HG02623 (cell line): ENCODE measurements at regions not wholly inside any gene's neighbourhood (a gene's known extent, or its start where the extent isn't known, plus 50 kb on each side); places are given as distances from the start of the nearest gene placed in this dataset.

ENCODE experiments used
- ATAC-seq: cut with Tn5 transposase; IDR thresholded peaks from one replicate; pipeline ENCODE4 v1.9.1; 2021; ENCODE audit warnings: moderate library complexity; ENCODE audit not compliant: unreplicated experiment

DNA sequence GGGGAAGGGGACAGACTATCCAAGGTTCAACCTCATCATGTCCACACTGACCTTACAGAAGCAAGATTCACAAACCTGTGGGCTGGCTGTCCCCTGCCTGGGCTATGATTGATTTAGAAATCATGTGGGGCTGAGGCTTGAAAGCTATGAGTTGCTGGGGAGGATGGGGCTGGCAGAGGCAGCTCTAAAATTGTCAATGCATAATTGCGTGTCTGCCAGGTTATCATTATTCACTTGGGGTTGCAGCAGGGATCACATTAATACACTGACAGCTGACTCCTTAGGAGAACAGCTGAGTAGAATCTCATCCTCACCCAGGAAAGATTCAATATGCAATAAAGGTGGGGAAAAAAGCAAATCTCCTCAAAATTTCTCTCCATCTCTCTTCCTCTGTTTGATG is 866.3 kb downstream of the CCSER2 start:
- no peak for ATAC-seq

DNA sequence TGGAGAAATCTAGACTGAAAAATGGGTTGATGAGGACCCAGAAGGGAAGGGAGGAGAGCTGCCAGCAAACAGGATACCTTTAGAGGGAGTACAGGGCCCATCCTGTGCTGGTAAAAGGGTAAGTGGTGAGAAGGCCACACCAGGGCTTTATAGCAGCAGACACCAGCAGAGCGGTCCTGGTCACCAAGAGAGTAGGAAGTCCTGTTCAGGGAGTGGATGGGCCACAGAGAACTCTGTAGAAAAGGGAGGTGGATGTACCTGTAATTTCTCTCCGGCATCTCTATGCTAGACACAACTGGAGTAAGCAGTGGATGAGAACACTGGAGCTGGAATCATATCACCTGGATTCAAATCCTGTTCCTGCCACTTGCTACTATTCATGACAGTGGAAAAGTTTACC is 867.2 kb downstream of the CCSER2 start:
- no peak for ATAC-seq

DNA sequence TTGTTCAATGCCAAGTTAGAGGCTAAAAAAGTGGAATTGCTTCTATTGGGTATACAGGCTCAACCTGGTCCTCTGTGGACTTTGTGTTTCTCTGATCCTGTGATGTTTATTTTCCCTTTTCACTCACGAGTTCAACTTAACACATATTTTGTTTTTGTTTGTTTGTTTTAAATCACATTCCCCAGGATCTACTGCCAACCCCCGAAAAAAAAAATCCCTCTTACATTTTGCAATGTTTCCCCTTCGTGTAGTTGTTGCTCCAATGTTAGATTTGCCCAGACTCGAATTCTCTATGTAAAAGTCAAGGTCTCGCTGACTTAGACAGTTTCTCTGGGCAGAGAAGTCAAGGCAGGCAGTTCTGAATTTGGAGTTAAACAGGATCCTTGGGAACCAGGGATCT is 876.4 kb downstream of the CCSER2 start:
- no peak for ATAC-seq

DNA sequence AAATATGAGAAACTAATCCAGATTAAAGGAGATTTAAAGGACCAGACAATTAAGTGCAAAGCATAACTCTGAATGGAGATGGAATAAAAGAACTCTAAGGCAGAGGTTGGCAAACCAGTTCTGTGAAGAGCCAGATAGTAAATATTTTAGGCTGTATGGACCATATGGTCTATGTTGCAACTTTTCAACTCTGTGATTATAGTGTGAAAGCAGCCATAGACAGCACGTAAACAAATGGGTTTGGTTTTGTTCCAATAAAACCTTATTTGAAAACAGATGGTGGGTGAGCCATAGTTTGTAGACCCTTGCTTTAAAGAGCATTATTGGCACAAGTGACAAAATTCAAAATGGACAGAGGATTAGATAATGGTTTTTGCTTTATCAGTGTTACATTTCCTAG is 884.1 kb downstream of the CCSER2 start:
- no peak for ATAC-seq

DNA sequence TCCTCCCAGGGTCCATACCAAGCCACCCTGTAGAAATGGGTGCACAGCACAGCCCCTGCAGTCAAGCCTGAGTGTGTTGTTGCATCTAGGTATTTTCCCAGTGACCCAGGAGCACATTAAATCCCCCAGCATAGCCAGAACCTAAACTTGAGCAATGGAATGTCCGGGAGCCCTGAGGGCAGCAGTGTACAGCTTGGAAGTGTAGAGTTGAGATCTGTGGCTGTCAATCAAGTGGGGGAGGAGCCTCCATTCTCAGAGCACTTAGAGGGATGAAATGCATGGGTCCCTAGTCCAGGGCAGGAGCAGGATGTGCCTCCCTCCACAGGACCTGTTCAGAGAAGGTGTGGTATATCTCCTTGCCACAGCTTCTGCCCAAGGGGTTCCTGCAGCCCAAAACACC is 885.1 kb downstream of the CCSER2 start:
- no peak for ATAC-seq

DNA sequence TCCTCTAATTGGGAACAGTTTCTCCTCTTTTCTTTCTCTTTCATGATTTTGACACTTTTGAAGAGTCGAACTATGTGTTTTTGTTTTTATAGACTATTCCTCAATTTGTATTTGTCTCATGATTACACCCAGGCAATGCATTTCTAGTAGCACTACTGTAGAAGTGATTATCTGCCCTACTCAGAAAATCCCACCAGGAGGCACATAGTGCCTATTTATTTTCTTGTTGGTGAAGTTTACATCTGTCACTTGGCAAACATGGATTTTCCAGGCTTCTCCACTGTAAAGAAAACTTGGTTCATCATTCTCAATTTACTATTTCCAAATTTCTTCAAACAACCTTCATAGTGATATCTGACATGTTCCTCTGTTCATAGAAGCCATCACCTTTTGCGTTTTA is 893.9 kb downstream of the CCSER2 start:
- no peak for ATAC-seq

DNA sequence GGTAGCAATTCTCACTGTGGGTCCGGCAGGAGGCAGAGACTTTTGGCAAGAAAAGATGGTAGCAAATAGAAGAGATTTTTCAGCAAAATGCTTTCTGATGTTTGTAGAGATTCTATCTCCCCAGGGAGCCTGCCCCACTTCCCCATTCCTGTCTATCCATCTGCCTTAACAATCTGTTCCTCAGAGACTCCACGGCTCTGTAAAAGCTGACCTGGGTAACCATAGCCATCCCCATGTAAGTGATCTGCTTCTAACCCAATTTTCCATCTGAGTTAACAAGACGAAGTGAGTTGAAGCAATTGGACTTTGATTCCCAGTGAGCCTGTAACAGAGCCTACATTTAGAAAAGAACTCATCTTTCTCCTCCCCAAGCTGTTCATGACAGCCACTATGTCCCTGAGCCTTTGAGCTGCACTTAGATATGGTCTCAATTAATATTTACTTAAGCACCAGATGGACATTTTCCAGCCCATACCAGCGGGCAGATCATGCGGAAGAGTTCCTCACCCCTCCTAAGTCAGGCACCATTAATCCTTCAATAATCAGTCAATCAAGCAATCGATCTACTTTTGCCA is 896.1 kb downstream of the CCSER2 start:
- no peak for ATAC-seq

DNA sequence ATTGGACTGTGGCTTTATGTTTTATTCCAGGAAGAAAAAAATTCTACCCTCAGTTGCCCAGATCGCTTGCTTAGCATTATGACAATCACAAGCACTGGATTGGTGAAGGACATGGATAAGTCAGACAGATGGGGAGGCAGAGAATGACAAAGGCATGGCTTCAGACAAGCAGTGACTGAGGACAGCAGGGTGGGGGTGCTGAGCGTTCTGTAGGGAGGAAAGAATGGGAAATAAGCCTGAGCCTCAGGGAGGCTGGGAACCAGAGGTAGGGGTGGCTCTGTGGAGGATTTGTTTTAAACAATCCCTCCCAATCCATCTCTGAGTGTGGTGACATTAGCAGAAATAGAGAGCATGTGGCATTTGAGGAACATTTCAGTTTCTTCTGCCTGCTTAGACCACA is 896.9 kb downstream of the CCSER2 start:
- no peak for ATAC-seq

DNA sequence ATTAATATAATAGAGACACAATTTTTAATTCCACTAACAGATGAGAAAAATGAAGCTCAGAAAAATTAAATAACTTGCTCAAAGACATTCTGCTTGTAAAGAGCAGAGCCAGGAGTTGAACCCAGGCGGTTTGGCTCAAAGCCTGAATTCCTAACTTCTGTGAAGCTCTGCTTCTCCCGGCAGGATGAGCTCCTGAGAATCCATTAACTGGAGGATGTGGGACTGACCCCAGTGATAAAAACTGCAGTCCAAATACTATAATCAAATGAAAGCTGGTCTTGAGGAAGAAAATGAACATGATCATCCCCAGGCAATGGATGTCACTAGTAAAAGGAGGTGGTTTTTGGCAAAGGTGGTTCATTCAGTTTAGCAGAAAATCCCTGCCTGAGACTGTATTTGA is 898.2 kb downstream of the CCSER2 start:
- no peak for ATAC-seq

DNA sequence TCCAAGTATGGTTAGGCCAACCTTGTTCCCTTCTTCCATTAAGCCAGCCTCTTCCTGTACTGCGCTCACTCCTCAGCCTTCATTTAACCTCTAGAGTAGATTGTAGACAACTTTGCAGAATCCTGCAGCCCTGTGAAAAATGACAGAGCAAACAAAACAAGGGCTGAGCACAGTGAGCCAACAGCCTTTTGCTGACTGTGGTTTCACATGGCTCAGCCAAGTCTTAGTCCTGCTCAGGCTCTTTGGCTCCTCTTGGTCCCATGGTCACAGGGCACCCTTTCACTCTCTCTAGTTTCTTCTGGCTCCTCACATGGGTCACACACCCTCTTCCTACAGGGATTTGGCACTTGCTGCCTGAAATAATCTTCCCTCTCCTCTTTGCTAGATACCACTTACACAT is 900.3 kb downstream of the CCSER2 start:
- no peak for ATAC-seq

DNA sequence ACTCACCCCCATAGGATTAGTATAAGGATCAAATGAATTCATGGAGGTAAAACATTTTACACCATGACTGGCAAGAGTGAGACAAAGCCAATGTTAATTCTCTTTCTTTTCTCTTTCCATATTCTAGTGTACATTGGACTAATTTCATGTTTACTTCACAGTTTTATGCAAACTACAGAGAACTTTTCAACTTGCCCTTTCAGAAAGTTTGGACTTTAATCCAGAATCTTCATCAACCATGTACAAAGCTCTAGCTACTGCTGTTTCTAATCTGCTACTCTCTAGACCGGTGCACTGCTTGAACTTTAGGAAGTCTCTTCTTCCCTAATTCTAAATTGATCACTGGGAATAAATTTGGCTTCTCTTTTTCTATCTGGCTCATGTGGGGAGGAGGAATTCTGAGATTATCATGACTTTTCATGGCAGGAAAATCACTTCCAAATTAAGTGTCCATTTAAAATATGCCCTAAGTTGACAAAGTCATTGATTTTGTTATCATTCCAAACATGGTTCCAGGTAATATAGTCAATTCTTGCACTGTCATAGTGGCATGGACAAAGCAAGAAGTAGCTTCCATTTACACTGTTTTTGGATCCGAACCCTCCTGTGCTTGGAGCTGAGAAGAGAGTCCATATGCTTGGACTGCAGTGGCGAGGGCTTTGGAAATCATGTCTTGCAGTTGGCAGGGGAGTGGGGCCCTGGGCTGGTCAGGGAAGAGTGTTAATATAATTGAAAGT is 903.3 kb downstream of the CCSER2 start:
- no peak for ATAC-seq

DNA sequence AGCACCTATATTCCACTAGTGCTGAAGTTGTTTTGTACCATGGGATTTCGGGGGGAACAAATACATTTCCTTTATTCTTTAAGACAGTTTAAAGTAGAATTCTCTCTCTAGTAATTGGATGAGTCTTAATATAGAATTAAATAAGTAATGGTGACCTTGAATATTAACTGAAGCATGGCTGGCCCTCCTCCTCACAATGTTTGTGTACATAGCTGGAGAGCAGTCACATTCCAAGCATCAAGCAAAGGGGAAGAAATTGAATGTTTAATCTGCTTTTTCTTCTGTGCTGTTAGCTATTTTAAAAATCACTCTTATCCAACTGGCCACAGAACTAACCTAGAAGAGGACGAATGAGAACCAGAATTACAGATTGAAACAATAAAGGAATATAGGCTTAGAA is 906.9 kb downstream of the CCSER2 start:
- no peak for ATAC-seq

DNA sequence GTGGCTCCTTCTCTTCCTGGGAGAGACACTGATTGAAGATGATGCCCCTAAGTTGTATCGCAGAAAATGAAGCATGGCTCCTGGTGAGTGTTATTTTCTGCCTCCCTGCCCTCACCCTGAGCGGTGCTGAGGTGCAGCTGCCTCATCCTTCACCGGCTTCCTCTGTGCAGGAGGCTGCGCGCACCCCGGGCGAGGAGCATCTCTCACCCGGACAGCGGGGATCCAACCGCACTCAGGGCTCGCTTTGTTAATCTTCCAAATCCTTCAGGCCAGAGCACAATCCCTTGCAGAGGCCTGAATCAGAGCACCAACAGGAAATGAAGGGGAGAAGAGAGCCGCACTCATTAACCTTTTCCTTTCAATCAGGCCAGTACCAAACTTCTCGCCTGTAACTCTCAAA is 910.3 kb downstream of the CCSER2 start:
- ATAC-seq, result no peak

DNA sequence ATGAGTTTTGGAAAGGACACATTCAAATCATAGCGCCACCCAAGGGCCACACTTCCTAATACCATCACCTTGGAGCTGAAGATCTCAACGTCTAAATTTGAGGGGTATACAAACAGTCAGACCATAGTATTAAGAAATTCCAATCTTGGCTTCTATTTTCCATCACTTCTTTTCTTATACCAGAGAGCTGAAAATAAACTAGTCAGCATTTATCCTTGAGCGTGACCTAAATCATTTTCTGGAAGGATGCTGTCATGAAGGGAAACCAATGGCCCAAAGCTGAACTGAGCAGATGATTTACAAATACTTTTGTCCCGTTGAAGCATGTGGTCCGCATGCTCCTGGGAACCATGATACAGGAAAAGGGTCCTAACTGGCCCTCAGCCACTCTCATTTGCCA is 921.9 kb downstream of the CCSER2 start:
- no peak for ATAC-seq

DNA sequence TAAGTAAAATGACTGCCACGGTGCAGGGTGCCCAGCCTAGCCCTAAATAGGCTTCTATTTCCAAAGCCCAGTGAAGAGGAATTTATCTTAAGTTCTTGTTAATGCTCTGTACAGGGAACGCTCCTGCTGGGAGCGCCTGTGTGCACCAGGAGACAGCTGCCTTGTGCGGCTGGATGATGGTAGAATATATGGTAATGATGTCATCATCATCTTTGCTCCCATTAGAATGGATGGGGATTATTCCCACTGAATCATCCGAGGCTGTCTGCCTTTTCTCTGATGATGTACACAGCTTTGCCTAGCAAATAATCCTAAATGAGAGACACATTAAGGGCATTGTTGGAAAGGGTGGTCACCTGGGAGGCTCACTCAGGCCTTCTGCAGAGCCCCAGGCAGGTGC is 928.1 kb downstream of the CCSER2 start:
- ATAC-seq, result no peak

DNA sequence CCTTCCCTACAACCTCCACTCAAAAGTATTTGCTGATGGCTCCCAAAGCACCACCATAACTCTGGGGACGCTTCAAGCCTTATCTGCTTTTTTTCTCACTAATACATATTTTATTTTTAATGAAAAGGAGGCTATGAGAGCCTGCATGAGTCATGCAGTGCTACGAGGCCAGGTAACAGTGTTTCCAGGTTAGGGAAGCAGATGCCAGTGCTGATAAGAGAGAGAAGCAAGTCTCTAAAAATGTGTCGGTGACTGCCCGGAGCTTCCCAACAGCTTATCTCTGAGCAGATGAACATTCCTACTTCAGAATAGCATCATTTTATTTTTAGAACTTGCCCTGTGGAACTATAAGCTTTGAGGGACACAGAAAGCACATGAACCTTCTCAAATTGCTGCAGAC is 931.5 kb downstream of the CCSER2 start:
- no peak for ATAC-seq

DNA sequence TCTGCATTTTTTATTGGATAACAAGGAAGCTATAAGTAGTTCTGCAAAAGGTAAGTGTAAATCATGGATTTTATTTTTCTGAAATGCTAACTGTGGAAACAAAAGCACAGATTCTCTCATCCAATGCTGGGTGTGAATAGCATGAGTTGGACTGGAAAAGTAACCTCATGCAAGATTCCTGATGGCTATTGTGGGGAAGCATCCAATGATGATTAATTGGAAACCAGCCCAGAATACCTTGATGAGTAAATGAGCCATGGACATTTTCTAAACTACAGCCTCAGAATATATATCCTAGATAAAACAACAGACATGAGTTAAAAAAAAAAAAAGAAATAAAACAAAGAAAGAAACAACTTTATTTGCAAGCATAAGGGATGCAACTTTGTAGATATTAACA is 934.6 kb downstream of the CCSER2 start:
- ATAC-seq, result no peak

DNA sequence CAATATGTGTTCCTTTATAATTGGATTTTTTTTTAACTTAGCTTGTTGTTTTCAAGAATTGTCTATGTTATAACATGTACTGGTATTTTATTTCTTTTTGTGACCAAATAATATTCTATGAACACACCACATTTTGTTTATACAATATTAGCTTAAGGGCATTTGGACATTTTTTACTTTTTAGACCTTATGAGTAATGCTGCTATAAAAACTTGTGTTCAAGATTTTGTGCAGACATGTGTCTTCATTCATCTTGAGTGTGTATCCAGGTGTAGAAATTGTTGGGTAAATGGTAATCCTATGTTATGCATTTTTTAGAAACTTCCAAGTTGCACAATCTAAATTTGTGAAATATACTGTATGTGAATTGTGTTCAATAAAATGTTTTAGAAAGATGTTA is 936.7 kb downstream of the CCSER2 start:
- ATAC-seq, result no peak

DNA sequence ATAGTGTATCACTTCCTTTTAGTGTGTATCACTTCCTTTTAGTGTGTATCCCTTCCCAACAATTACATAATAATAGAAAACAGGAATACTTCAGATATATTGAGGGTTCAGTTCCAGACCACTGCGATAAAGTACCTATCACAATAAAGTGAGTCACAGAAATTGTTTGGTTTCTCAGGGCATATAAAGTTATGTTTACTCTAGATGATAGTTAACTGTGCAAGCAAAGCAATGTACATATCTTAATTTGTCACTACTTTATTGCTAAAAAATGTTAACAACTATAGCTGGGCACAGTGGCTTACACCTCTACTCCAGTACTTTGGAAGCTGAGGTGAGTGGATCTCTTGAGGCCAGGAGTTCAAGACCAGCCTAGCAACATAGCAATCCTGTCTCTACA is 938.4 kb downstream of the CCSER2 start:
- no peak for ATAC-seq

DNA sequence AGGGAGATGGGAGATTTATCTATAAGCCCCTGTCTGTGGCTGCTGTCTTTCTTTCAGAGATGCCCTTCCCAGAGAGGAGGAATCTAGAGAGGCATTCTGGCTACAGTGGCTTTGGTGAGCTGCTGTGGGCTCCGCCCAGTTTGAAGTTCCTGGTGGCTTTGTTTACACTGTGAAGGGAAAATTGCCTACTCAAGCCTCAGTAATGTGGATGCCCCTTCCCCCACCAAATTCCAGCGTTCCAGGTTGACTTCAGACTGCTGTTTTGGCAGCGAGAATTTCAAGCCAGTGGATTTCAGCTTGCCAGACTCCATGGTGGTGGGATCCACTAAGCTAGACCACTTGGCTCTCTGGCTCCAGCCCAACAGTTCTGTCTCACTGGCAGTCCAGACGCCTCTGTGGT is 951.6 kb downstream of the CCSER2 start:
- no peak for ATAC-seq

DNA sequence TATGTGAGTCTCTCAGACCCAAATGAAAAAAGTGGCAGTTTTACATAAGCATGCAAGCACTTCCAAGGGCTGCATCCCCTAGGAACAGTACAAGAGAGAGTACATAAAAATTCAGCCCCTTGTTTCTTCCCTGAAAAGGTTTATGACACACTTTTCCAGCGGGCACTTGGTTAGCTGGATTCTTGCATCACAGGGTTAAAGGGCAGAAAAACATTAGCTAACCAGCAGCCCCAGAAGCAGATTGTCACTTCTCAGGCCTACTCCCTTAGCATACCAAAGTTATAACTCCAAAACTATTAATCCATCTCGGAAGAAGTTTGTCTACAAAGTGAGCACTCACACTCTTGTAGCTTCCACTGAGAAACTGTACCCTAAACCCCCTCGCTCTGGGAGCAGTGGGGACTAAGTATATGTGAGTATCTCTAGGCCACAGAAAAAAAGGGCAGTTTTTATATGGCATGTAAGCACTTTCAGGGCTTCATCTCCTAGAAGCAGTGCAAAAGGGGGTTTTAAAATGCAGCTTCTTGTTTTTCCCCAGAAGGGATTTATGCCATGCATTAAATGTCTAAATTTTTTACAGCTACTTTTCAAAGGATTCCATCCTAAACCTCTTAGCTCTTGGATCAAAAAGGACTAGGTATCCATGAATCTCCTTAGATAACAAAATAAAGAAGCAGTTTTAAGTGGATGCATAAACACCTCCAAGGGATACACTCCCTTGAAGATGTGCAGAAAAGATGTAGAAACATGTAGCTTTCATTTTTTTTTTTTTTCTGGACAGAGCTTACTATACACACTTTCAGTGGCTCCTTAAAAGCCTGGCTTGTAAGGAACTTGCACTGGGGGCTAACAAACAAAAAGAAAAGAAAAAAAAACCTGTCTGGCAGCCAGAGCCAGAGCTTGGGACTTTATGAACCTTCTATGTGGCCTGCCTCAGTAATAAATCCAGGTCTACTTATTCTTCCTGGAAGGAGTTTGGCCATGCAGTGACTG is 956.7 kb downstream of the CCSER2 start:
- ATAC-seq, result no peak

DNA sequence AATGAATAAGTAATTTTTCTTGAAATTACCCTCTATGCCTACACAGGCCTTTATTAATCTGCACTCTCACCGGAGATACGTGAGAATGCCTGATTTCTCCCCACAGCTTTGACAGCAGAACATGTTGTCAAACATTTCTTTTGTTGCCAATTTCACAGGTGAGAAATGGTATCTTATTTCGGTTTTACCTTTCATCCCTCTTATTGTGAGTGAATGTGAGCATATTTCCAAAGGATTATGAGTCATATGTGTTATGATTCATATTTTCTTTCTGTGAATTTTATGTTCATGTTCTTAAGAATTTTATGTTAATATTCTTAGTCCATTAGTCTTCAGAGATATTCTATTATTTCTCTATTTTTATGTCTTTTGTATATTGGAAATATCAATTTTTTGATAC is 965.1 kb downstream of the CCSER2 start:
- ATAC-seq, result no peak
